Panc1 (cell line): ENCODE measurements at regions not wholly inside any gene's neighbourhood (a gene's known extent, or its start where the extent isn't known, plus 50 kb on each side); places are given as distances from the start of the nearest gene placed in this dataset.

Experiments
- POLR2AphosphoS5 ChIP-seq: IDR thresholded peaks from 2 replicates; pipeline ENCODE4 v1.6.1; 2012; ENCODE audit warnings: mild to moderate bottlenecking, low read depth, low read length, moderate library complexity
- SIN3A ChIP-seq: IDR thresholded peaks from 2 replicates; pipeline ENCODE4 v1.6.1; 2012; ENCODE audit warnings: low read depth, mild to moderate bottlenecking, low read length, moderate library complexity, borderline replicate concordance; ENCODE audit not compliant: insufficient read depth
- TF ChIP-seq, protein P1 (sequence below): fragments of 450-650 bp; IDR thresholded peaks from 2 replicates; pipeline ENCODE4 v1.5.1; 2017; ENCODE audit warnings: mild to moderate bottlenecking
- TF ChIP-seq, protein P2 (sequence below), 2 experiments: IDR thresholded peaks; 2 replicates each; pipeline ENCODE4 v1.6.1; 2011 to 2012; ENCODE audit warnings: low read depth in 2 of 2, control low read depth in 1 of 2, low read length in 1 of 2, mild to moderate bottlenecking in 1 of 2, moderate library complexity in 1 of 2; ENCODE audit not compliant: insufficient read depth in 1 of 2

DNA sequence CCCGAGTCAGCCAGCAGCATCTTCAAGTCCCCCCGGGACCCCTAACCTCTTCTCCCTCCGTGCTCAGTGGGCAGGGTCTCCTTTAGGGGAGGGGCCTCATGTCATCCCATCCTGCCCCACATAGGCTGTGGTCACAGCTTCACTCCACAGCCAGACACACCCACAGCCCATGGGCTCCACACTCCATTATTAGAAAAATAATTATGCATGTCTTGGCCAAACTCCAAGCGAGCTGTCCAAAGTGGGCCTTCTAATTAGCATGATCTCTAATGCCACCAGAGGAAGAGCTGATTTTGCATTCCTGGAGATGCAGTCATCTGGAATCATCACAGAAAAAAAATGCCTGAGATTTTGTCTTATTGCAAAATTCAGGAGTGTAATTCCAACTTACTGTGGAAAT, 418.2 kb downstream of the IRX2 start:
- TF ChIP-seq, protein P1, sequence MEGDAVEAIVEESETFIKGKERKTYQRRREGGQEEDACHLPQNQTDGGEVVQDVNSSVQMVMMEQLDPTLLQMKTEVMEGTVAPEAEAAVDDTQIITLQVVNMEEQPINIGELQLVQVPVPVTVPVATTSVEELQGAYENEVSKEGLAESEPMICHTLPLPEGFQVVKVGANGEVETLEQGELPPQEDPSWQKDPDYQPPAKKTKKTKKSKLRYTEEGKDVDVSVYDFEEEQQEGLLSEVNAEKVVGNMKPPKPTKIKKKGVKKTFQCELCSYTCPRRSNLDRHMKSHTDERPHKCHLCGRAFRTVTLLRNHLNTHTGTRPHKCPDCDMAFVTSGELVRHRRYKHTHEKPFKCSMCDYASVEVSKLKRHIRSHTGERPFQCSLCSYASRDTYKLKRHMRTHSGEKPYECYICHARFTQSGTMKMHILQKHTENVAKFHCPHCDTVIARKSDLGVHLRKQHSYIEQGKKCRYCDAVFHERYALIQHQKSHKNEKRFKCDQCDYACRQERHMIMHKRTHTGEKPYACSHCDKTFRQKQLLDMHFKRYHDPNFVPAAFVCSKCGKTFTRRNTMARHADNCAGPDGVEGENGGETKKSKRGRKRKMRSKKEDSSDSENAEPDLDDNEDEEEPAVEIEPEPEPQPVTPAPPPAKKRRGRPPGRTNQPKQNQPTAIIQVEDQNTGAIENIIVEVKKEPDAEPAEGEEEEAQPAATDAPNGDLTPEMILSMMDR = no peak
- no peak for TF ChIP-seq SIN3A
- TF ChIP-seq, protein P2, sequence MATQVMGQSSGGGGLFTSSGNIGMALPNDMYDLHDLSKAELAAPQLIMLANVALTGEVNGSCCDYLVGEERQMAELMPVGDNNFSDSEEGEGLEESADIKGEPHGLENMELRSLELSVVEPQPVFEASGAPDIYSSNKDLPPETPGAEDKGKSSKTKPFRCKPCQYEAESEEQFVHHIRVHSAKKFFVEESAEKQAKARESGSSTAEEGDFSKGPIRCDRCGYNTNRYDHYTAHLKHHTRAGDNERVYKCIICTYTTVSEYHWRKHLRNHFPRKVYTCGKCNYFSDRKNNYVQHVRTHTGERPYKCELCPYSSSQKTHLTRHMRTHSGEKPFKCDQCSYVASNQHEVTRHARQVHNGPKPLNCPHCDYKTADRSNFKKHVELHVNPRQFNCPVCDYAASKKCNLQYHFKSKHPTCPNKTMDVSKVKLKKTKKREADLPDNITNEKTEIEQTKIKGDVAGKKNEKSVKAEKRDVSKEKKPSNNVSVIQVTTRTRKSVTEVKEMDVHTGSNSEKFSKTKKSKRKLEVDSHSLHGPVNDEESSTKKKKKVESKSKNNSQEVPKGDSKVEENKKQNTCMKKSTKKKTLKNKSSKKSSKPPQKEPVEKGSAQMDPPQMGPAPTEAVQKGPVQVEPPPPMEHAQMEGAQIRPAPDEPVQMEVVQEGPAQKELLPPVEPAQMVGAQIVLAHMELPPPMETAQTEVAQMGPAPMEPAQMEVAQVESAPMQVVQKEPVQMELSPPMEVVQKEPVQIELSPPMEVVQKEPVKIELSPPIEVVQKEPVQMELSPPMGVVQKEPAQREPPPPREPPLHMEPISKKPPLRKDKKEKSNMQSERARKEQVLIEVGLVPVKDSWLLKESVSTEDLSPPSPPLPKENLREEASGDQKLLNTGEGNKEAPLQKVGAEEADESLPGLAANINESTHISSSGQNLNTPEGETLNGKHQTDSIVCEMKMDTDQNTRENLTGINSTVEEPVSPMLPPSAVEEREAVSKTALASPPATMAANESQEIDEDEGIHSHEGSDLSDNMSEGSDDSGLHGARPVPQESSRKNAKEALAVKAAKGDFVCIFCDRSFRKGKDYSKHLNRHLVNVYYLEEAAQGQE (IDR thresholded peaks at IDR 0.05; ENCODE audit: insufficient read depth in 1 of 2, low read depth in 2 of 2, low read length in 1 of 2) = no peak
- no peak for TF ChIP-seq POLR2AphosphoS5
